Activated CD4-positive, alpha-beta T cell treated with anti-CD3 and anti-CD28 coated beads, Interleukin-2, amount 10 ng/mL, durations not matched to agents 7 days and 5 days (primary cell): ENCODE measurements at regions not wholly inside any gene's neighbourhood (a gene's known extent, or its start where the extent isn't known, plus 50 kb on each side); places are given as distances from the start of the nearest gene placed in this dataset.

ENCODE experiments used
- CTCF ChIA-PET: fragments of 350-600 bp; sonication (Branson Sonifier 250); formaldehyde crosslinking; loops from one replicate; lab custom pipeline; 2021; ENCODE audit warnings: antibody characterized with exemption; lab: Charles Lee
- POLR2A ChIA-PET: fragments of 350-600 bp; sonication (Branson Sonifier 250); formaldehyde crosslinking; loops from one replicate; lab custom pipeline; 2021; ENCODE audit warnings: antibody characterized with exemption; lab: Charles Lee
- DNase-seq: peaks from one replicate; pipeline ENCODE4 v3.0.0-alpha.2; 2020
- H3K27ac Mint-ChIP-seq: one replicate; pipeline ENCODE4 v1.8.0; 2021; ENCODE audit warnings: mild to moderate bottlenecking, moderate library complexity, mixed read lengths
- H3K27me3 Mint-ChIP-seq: one replicate; pipeline ENCODE4 v1.8.0; 2021; ENCODE audit warnings: mixed read lengths
- H3K36me3 Mint-ChIP-seq: one replicate; pipeline ENCODE4 v1.8.0; 2021; ENCODE audit warnings: low read depth, mixed read lengths
- H3K4me1 Mint-ChIP-seq: one replicate; pipeline ENCODE4 v1.8.0; 2021; ENCODE audit warnings: mixed read lengths
- H3K4me3 Mint-ChIP-seq: one replicate; pipeline ENCODE4 v1.8.0; 2021; ENCODE audit warnings: mild to moderate bottlenecking, moderate library complexity, mixed read lengths
- H3K9me3 Mint-ChIP-seq: one replicate; pipeline ENCODE4 v1.8.0; 2021; ENCODE audit warnings: mixed read lengths

- ChIA-PET CTCF (no interaction called here), POLR2A (no interaction called here)
- H3K4me1 Mint-ChIP-seq, result no peaks in the 10 kb centered on the region
- H3K4me3 Mint-ChIP-seq, result no peak overlapping the region
- no peak for DNase-seq
- no peaks in the 10 kb centered on the region for H3K27me3 Mint-ChIP-seq
- H3K9me3 Mint-ChIP-seq, result no peaks in the 10 kb centered on the region
- no peaks in the 10 kb centered on the region for H3K36me3 Mint-ChIP-seq
- no peak overlapping the region for H3K27ac Mint-ChIP-seq
Observed at GRCh38 chr7:16130111-16131110, 290.9 kb downstream of the CRPPA start.

GRCh38 chr7:16129431-16130110 lies 291.8 kb downstream of the CRPPA start:
- ChIA-PET POLR2A (no interaction called here), CTCF (no interaction called here)
- Mint-ChIP-seq H3K4me3 (no peak overlapping the region), H3K27me3 (no peaks in the 10 kb centered on the region), H3K4me1 (no peaks in the 10 kb centered on the region), H3K9me3 (no peaks in the 10 kb centered on the region), H3K36me3 (no peaks in the 10 kb centered on the region), H3K27ac (no peak overlapping the region)
- no peak for DNase-seq

GRCh38 chr7:16123117-16123770 lies 298.1 kb downstream of the CRPPA start:
- Mint-ChIP-seq H3K4me1 (no peaks in the 10 kb centered on the region), H3K4me3 (no peak overlapping the region), H3K36me3 (no peaks in the 10 kb centered on the region), H3K9me3 (no peaks in the 10 kb centered on the region), H3K27ac (no peak overlapping the region), H3K27me3 (no peaks in the 10 kb centered on the region)
- CTCF ChIA-PET, result no interaction called here
- DNase-seq, result no peak
- POLR2A ChIA-PET, result no interaction called here

- H3K36me3 Mint-ChIP-seq, result no peaks in the 10 kb centered on the region
- no peak for DNase-seq
- H3K27ac Mint-ChIP-seq, result no peak overlapping the region
- H3K27me3 Mint-ChIP-seq, result no peaks in the 10 kb centered on the region
- POLR2A ChIA-PET, result no interaction called here
- H3K4me1 Mint-ChIP-seq, result no peaks in the 10 kb centered on the region
- CTCF ChIA-PET, result no interaction called here
- no peak overlapping the region for H3K4me3 Mint-ChIP-seq
- no peaks in the 10 kb centered on the region for H3K9me3 Mint-ChIP-seq
Observed at GRCh38 chr7:16121876-16122390, 299.4 kb downstream of the CRPPA start.

GRCh38 chr7:16115374-16115773 lies 306.0 kb downstream of the CRPPA start:
- Mint-ChIP-seq H3K27me3 (no peaks in the 10 kb centered on the region), H3K27ac (no peak overlapping the region), H3K4me3 (no peak overlapping the region), H3K9me3 (peaks cover 4% of the 10 kb centered on the region), H3K4me1 (peaks cover 3% of the 10 kb centered on the region), H3K36me3 (no peaks in the 10 kb centered on the region)
- CTCF ChIA-PET, result no interaction called here
- POLR2A ChIA-PET, result no interaction called here
- DNase-seq, result no peak

GRCh38 chr7:16114633-16115032 lies 306.7 kb downstream of the CRPPA start:
- no peak for DNase-seq
- Mint-ChIP-seq H3K4me3 (no peak overlapping the region), H3K36me3 (no peaks in the 10 kb centered on the region), H3K9me3 (peaks cover 9% of the 10 kb centered on the region), H3K4me1 (peaks cover 3% of the 10 kb centered on the region), H3K27ac (no peak overlapping the region), H3K27me3 (no peaks in the 10 kb centered on the region)
- CTCF ChIA-PET, result no interaction called here
- POLR2A ChIA-PET, result no interaction called here

GRCh38 chr7:16114071-16114470 lies 307.3 kb downstream of the CRPPA start:
- Mint-ChIP-seq H3K9me3 (peaks cover 10% of the 10 kb centered on the region), H3K4me3 (no peak overlapping the region), H3K36me3 (no peaks in the 10 kb centered on the region), H3K27me3 (no peaks in the 10 kb centered on the region), H3K4me1 (peaks cover 3% of the 10 kb centered on the region), H3K27ac (no peak overlapping the region)
- DNase-seq, result no peak
- CTCF ChIA-PET, result no interaction called here
- POLR2A ChIA-PET, result no interaction called here

- Mint-ChIP-seq H3K9me3 (peaks cover 10% of the 10 kb centered on the region), H3K4me3 (no peak overlapping the region), H3K36me3 (no peaks in the 10 kb centered on the region), H3K27ac (no peak overlapping the region), H3K4me1 (peaks cover 3% of the 10 kb centered on the region), H3K27me3 (no peaks in the 10 kb centered on the region)
- POLR2A ChIA-PET, result no interaction called here
- no peak for DNase-seq
- CTCF ChIA-PET, result no interaction called here
Observed at GRCh38 chr7:16113058-16113457, 308.3 kb downstream of the CRPPA start.

- no peaks in the 10 kb centered on the region for H3K27me3 Mint-ChIP-seq
- CTCF ChIA-PET, result no interaction called here
- POLR2A ChIA-PET, result no interaction called here
- no peaks in the 10 kb centered on the region for H3K36me3 Mint-ChIP-seq
- peaks cover 37% of the 10 kb centered on the region for H3K9me3 Mint-ChIP-seq
- DNase-seq, result no peak
- H3K4me1 Mint-ChIP-seq, result peaks cover 3% of the 10 kb centered on the region
- no peak overlapping the region for H3K4me3 Mint-ChIP-seq
- H3K27ac Mint-ChIP-seq, result no peak overlapping the region
Observed at GRCh38 chr7:16106869-16107268, 314.5 kb downstream of the CRPPA start.

GRCh38 chr7:16106300-16106699 lies 315.0 kb downstream of the CRPPA start:
- no peak overlapping the region for H3K27ac Mint-ChIP-seq
- H3K4me1 Mint-ChIP-seq, result peaks cover 3% of the 10 kb centered on the region
- no peak overlapping the region for H3K4me3 Mint-ChIP-seq
- H3K27me3 Mint-ChIP-seq, result no peaks in the 10 kb centered on the region
- H3K9me3 Mint-ChIP-seq, result peaks cover 37% of the 10 kb centered on the region
- no peak for DNase-seq
- H3K36me3 Mint-ChIP-seq, result no peaks in the 10 kb centered on the region
- POLR2A ChIA-PET, result no interaction called here
- CTCF ChIA-PET, result no interaction called here

GRCh38 chr7:16099302-16099849 lies 322.0 kb downstream of the CRPPA start:
- Mint-ChIP-seq H3K4me1 (no peaks in the 10 kb centered on the region), H3K4me3 (no peak overlapping the region), H3K9me3 (peaks cover 13% of the 10 kb centered on the region), H3K27me3 (peaks cover 3% of the 10 kb centered on the region), H3K36me3 (no peaks in the 10 kb centered on the region), H3K27ac (no peak overlapping the region)
- DNase-seq, result no peak
- ChIA-PET CTCF (no interaction called here), POLR2A (no interaction called here)

GRCh38 chr7:16098585-16099179 lies 322.7 kb downstream of the CRPPA start:
- CTCF ChIA-PET, result no interaction called here
- H3K4me1 Mint-ChIP-seq, result no peaks in the 10 kb centered on the region

More at GRCh38 chr7:16098585-16099179, 322.7 kb downstream of the CRPPA start:
- Mint-ChIP-seq H3K4me3 (no peak overlapping the region), H3K27me3 (peaks cover 3% of the 10 kb centered on the region), H3K9me3 (peaks cover 9% of the 10 kb centered on the region), H3K27ac (no peak overlapping the region), H3K36me3 (no peaks in the 10 kb centered on the region)
- POLR2A ChIA-PET, result no interaction called here
- no peak for DNase-seq
